ENCODE measurements at regions not wholly inside any gene's neighbourhood (a gene's known extent, or its start where the extent isn't known, plus 50 kb on each side); places are given as distances from the start of the nearest gene placed in this dataset.

GRCh38 chr3:18791752-18792151, 356.6 kb upstream of the KCNH8 start:
- TF ChIP-seq CTCF (IDR thresholded peaks at IDR 0.05) (no peak), POLR2A (IDR thresholded peaks at IDR 0.05) (no peak)

All from Peyer's patch (tissue), 4 donors.